Type B pancreatic cell (in vitro differentiated cells): ENCODE measurements at regions not wholly inside any gene's neighbourhood (a gene's known extent, or its start where the extent isn't known, plus 50 kb on each side); places are given as distances from the start of the nearest gene placed in this dataset.

ENCODE experiments used
- DNase-seq: peaks from one replicate; pipeline ENCODE4 v3.0.0; 2021; ENCODE audit warnings: mixed read lengths; ENCODE audit not compliant: unreplicated experiment; ENCODE audit errors: extremely low spot score
- H3K27ac Mint-ChIP-seq: 2 replicates; pipeline ENCODE4 v1.8.0; 2021; ENCODE audit warnings: mild to moderate bottlenecking, mixed read lengths
- H3K27me3 Mint-ChIP-seq: 2 replicates; pipeline ENCODE4 v1.8.0; 2021; ENCODE audit warnings: mixed read lengths
- H3K36me3 Mint-ChIP-seq: 2 replicates; pipeline ENCODE4 v1.8.0; 2021; ENCODE audit warnings: mixed read lengths
- H3K4me1 Mint-ChIP-seq: one replicate; pipeline ENCODE4 v1.8.0; 2021; ENCODE audit warnings: mixed read lengths; ENCODE audit not compliant: unreplicated experiment
- H3K4me3 Mint-ChIP-seq: 2 replicates; pipeline ENCODE4 v1.8.0; 2021; ENCODE audit warnings: mild to moderate bottlenecking, mixed read lengths
- H3K9me3 Mint-ChIP-seq: 2 replicates; pipeline ENCODE4 v1.8.0; 2021; ENCODE audit warnings: mixed read lengths
- TF ChIP-seq, protein P1 (sequence below): fragments of 200-600 bp; sonication (generic); conservative IDR thresholded peaks from 2 replicates; pipeline ENCODE4 v1.5.0; 2021; ENCODE audit warnings: antibody characterized with exemption, mild to moderate bottlenecking

GRCh38 chr6:86820750-86821149 lies 116.6 kb upstream of the HTR1E start:
- H3K27ac Mint-ChIP-seq = no peak overlapping the region
- no peaks in the 10 kb centered on the region for H3K36me3 Mint-ChIP-seq
- H3K4me1 Mint-ChIP-seq = no peaks in the 10 kb centered on the region
- no peak for DNase-seq
- no peaks in the 10 kb centered on the region for H3K27me3 Mint-ChIP-seq
- TF ChIP-seq, protein P1, sequence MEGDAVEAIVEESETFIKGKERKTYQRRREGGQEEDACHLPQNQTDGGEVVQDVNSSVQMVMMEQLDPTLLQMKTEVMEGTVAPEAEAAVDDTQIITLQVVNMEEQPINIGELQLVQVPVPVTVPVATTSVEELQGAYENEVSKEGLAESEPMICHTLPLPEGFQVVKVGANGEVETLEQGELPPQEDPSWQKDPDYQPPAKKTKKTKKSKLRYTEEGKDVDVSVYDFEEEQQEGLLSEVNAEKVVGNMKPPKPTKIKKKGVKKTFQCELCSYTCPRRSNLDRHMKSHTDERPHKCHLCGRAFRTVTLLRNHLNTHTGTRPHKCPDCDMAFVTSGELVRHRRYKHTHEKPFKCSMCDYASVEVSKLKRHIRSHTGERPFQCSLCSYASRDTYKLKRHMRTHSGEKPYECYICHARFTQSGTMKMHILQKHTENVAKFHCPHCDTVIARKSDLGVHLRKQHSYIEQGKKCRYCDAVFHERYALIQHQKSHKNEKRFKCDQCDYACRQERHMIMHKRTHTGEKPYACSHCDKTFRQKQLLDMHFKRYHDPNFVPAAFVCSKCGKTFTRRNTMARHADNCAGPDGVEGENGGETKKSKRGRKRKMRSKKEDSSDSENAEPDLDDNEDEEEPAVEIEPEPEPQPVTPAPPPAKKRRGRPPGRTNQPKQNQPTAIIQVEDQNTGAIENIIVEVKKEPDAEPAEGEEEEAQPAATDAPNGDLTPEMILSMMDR = no peak
- no peak overlapping the region for H3K4me3 Mint-ChIP-seq
- no peaks in the 10 kb centered on the region for H3K9me3 Mint-ChIP-seq

DNA sequence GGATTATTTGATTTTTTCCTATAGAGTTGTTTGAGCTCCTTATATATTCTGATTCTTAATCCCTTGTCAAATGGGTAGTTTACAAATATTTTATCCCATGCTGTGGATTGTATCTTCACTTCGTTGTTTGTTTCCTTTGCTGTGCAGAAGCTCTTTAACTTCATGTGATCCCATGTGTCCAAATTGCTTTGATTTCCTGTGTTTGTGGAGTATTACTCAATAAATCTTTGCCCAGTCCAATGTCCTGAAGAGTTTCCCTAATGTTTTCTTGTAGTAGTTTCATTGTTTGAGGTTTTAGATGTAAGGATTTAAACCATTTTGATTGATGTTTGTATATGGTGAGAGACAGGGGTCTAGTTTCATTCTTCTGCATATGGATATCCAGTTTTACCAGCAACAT lies 143.7 kb upstream of the HTR1E start:
- no peak overlapping the region for H3K4me3 Mint-ChIP-seq
- H3K4me1 Mint-ChIP-seq = no peaks in the 10 kb centered on the region
- H3K27ac Mint-ChIP-seq = no peak overlapping the region
- no peaks in the 10 kb centered on the region for H3K36me3 Mint-ChIP-seq
- H3K27me3 Mint-ChIP-seq = peaks cover 2% of the 10 kb centered on the region
- TF ChIP-seq, protein P1 = no peak
- no peak for DNase-seq
- H3K9me3 Mint-ChIP-seq = peaks cover 3% of the 10 kb centered on the region

GRCh38 chr6:86791476-86791875 lies 145.9 kb upstream of the HTR1E start:
- Mint-ChIP-seq H3K36me3 (no peaks in the 10 kb centered on the region), H3K27me3 (peaks cover 2% of the 10 kb centered on the region), H3K27ac (no peak overlapping the region), H3K4me1 (no peaks in the 10 kb centered on the region), H3K4me3 (no peak overlapping the region), H3K9me3 (peaks cover 3% of the 10 kb centered on the region)
- no peak for DNase-seq
- TF ChIP-seq, protein P1 = no peak

GRCh38 chr6:86789779-86790411 lies 147.4 kb upstream of the HTR1E start:
- Mint-ChIP-seq H3K27me3 (peaks cover 2% of the 10 kb centered on the region), H3K27ac (no peak overlapping the region), H3K4me1 (no peaks in the 10 kb centered on the region), H3K9me3 (peaks cover 3% of the 10 kb centered on the region), H3K4me3 (no peak overlapping the region), H3K36me3 (no peaks in the 10 kb centered on the region)
- DNase-seq = no peak
- TF ChIP-seq, protein P1 = no peak

- Mint-ChIP-seq H3K9me3 (no peaks in the 10 kb centered on the region), H3K4me3 (no peak overlapping the region), H3K36me3 (no peaks in the 10 kb centered on the region), H3K4me1 (no peaks in the 10 kb centered on the region), H3K27me3 (no peaks in the 10 kb centered on the region), H3K27ac (no peak overlapping the region)
- TF ChIP-seq, protein P1 = no peak
- no peak for DNase-seq
Measured at GRCh38 chr6:86782328-86782727, 155.0 kb upstream of the HTR1E start.

DNA sequence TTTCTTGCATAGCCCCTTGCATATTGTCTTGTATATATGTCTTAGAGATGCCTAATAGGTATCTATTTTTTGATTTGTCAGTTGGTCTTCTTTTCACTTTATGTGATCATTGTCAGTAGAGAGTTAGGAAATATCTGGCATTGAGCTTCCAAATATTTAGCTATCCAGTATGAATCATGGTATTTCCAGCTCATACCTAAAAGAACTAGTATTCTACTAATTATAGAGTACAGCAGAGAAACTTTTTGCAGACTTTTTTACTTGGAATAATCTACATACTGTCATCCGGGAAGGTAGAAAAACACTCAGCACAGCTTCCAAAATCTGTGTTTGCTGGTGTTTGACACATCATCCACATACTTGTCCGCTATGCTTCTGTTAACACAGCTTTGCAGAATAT lies 156.4 kb upstream of the HTR1E start:
- no peak overlapping the region for H3K27ac Mint-ChIP-seq
- no peaks in the 10 kb centered on the region for H3K36me3 Mint-ChIP-seq
- TF ChIP-seq, protein P1 = no peak

More for the DNA sequence above, 156.4 kb upstream of the HTR1E start:
- DNase-seq = no peak
- Mint-ChIP-seq H3K4me1 (no peaks in the 10 kb centered on the region), H3K27me3 (no peaks in the 10 kb centered on the region), H3K9me3 (no peaks in the 10 kb centered on the region), H3K4me3 (no peak overlapping the region)
